ENCODE measurements at regions not wholly inside any gene's neighbourhood (a gene's known extent, or its start where the extent isn't known, plus 50 kb on each side); places are given as distances from the start of the nearest gene placed in this dataset.

DNA sequence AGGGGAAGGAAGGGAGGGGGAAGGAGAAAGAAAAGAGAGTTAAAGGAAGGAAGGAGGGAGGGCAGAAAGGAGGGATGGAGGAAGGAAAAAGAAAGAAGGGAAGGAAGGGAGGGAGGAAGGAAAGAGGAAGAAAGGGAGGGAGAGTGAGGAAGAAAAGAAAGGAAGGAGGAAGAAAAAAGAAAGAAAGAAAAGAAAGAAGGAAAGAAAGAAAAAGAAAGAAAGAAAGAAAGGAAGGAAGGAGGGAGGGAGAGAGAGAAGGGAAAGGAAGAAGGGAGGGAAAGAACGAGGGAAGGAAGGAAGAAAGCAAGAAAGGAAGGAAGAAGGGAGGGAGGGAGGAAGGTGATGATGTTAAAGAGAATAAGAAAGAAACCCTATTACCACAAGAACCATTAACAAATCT is 150.6 kb downstream of the MXRA5 start:
- Histone ChIP-seq H3K9me3 (peaks cover 0 to 7% (median 0%) of the 10 kb centered on the region in 3 donors), H3K4me3 (no peak overlapping the region), H3K27ac (no peak overlapping the region), H3K27me3 (no peaks in the 10 kb centered on the region), H3K36me3 (no peaks in the 10 kb centered on the region), H3K4me1 (no peaks in the 10 kb centered on the region)
- 46 to 53% methylated on average over 1 of the region's 1 CpG for WGBS, 2 donors
- DNase-seq = no peak
- intact Hi-C loops (cut with DNase I) = no loop called here
- TF ChIP-seq, protein P1, sequence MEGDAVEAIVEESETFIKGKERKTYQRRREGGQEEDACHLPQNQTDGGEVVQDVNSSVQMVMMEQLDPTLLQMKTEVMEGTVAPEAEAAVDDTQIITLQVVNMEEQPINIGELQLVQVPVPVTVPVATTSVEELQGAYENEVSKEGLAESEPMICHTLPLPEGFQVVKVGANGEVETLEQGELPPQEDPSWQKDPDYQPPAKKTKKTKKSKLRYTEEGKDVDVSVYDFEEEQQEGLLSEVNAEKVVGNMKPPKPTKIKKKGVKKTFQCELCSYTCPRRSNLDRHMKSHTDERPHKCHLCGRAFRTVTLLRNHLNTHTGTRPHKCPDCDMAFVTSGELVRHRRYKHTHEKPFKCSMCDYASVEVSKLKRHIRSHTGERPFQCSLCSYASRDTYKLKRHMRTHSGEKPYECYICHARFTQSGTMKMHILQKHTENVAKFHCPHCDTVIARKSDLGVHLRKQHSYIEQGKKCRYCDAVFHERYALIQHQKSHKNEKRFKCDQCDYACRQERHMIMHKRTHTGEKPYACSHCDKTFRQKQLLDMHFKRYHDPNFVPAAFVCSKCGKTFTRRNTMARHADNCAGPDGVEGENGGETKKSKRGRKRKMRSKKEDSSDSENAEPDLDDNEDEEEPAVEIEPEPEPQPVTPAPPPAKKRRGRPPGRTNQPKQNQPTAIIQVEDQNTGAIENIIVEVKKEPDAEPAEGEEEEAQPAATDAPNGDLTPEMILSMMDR (IDR thresholded peaks at IDR 0.05) = no peak
- TF ChIP-seq POLR2A (IDR thresholded peaks at IDR 0.05) = no peak

DNA sequence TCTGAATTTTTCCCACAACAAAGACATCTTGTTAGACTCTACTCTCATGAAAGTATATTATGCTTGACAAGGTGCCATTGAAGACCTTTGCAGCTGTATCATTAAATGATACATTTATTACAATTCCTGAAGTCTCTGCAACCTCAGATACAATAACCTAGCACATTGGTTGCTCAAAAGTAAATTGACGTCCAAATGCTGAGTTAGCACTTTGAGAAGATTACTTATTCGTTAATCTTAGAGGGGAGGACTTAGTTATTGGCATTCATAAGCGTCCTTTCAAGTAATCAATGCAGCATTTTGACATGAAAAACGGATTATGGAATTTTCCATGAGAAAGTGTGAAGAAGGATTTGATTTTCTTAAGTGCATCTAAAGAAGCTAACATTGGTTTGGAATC is 151.6 kb downstream of the ARSF start:
- H3K36me3 ChIP-seq = no peaks in the 10 kb centered on the region
- no peak for TF ChIP-seq POLR2A (IDR thresholded peaks at IDR 0.05)
- TF ChIP-seq, protein P1 (IDR thresholded peaks at IDR 0.05) = no peak
- no peaks in the 10 kb centered on the region for H3K27me3 ChIP-seq
- H3K9me3 ChIP-seq = no peaks in the 10 kb centered on the region
- intact Hi-C loops (cut with DNase I) = no loop called here
- WGBS, 2 donors = 52 to 56% methylated on average over 4 of the region's 4 CpGs
- no peaks in the 10 kb centered on the region for H3K4me1 ChIP-seq
- H3K27ac ChIP-seq = no peak overlapping the region
- DNase-seq = no peak
- no peak overlapping the region for H3K4me3 ChIP-seq

DNA sequence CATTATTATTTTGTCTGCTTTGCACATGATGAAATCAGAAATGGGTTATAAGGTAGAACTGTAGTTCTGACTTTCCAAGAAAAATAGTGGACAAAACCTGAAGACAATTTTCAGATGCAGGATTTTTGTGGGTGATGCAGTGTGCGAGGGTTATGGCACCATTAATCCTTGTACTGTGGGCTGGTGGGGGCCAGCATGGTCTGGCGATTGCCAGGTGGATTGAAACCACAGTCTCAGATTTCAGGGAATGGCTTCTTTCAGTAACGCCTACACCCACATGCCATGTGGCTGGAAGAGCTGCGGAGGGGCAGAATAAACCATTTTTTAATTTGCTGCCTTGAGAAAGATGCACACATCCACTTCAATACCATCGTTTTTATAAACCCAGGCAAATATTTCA is 150.5 kb downstream of the ARSF start:
- no peak for TF ChIP-seq POLR2A (IDR thresholded peaks at IDR 0.05)
- TF ChIP-seq, protein P1 (IDR thresholded peaks at IDR 0.05) = no peak
- Histone ChIP-seq H3K27me3 (no peaks in the 10 kb centered on the region), H3K27ac (no peak overlapping the region), H3K4me3 (no peak overlapping the region), H3K36me3 (no peaks in the 10 kb centered on the region), H3K4me1 (no peaks in the 10 kb centered on the region), H3K9me3 (no peaks in the 10 kb centered on the region)
- 49 to 69% methylated on average over 3 to 5 of the region's 5 CpGs for WGBS, 2 donors
- DNase-seq = no peak
- intact Hi-C loops (cut with DNase I) = no loop called here

DNA sequence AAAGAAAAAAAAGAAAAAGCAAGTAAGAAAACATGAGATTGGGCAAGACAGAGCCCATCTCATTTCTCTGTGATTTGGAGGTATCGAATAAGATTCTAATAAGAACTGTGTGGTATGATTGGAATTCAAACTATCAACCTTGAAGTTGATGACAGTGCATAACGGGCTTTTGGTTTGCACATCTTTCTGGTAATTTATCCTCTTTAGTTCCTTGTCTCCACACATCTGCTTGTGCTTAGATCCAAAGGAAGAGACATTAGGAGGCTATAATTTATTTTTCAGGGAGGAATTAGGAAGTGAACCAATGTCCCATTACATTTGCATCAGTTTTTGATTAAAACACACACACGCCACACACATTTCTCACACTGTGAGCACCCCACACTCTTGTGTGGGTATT is 149.9 kb downstream of the ARSF start:
- Histone ChIP-seq H3K4me1 (no peaks in the 10 kb centered on the region), H3K27me3 (no peaks in the 10 kb centered on the region), H3K27ac (no peak overlapping the region), H3K9me3 (no peaks in the 10 kb centered on the region), H3K36me3 (no peaks in the 10 kb centered on the region), H3K4me3 (no peak overlapping the region)
- no peak for TF ChIP-seq POLR2A (IDR thresholded peaks at IDR 0.05)
- TF ChIP-seq, protein P1 (IDR thresholded peaks at IDR 0.05) = no peak
- no peak for DNase-seq
- 66 to 77% methylated on average over 3 of the region's 3 CpGs for WGBS, 2 donors
- intact Hi-C loops (cut with DNase I) = no loop called here

DNA sequence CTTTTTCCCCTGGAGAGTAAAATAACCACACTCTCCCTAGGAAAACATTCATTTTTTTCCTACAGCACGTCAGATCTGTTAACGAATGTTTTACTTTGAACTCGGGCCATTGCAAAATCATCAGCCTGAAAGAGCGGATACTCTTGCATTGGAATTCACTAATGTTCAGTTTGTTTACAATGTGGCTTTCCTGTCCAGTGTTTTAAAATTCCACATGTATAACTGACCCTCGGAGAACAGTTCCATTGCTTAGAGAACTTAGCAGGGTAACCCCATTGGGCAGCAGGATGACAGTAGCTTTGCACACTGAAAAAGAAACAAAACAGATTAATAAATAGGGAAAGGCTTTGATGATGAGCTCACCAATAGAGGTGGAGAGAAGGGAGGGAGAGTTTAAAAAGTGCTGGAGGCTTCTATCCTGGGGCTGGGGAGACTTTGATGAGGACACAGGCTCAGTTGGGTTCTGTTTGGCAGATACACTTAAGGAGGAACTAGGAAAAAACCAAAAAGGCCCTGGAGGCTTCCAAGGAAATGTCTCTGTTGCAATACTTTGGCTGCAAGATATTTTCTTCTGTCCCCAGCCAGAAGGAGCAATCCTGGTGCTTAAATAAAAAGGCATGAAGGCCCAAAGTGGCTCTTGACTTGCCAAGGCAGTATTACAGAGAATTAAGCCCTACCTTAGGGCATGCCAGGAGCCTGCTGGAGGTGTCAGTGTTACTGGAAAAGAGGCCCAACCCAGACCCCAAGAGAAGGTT is 143.1 kb downstream of the ARSF start:
- TF ChIP-seq, protein P1 (IDR thresholded peaks at IDR 0.05) = no peak
- TF ChIP-seq POLR2A (IDR thresholded peaks at IDR 0.05) = no peak
- Histone ChIP-seq H3K4me1 (peaks cover 0 to 16% (median 3%) of the 10 kb centered on the region in 3 donors), H3K36me3 (no peaks in the 10 kb centered on the region), H3K27me3 (no peaks in the 10 kb centered on the region), H3K27ac (peak overlapping the region in 2 of 4 donors; percentile 50 to 66), H3K9me3 (no peaks in the 10 kb centered on the region), H3K4me3 (no peak overlapping the region)
- intact Hi-C loops (cut with DNase I) = no loop called here
- no peak for DNase-seq
- 13 to 25% methylated on average over 4 to 5 of the region's 5 CpGs for WGBS, 2 donors

Data from esophagus squamous epithelium (tissue), 5 donors.